Nephron (organoid): ENCODE measurements at regions not wholly inside any gene's neighbourhood (a gene's known extent, or its start where the extent isn't known, plus 50 kb on each side); places are given as distances from the start of the nearest gene placed in this dataset.

Experiments
- H3K27ac Mint-ChIP-seq, 3 experiments: 2 replicates each; pipeline ENCODE4 v1.8.0; 2020; ENCODE audit warnings: mixed read lengths in 3 of 3, mild to moderate bottlenecking in 2 of 3, moderate library complexity in 1 of 3
- H3K27me3 Mint-ChIP-seq: 2 replicates; pipeline ENCODE4 v1.8.0; 2021; ENCODE audit warnings: low read depth, mild to moderate bottlenecking, moderate library complexity, mixed read lengths
- H3K36me3 Mint-ChIP-seq: 2 replicates; pipeline ENCODE4 v1.8.0; 2020; ENCODE audit warnings: low read depth, mixed read lengths
- H3K4me1 Mint-ChIP-seq: 2 replicates; pipeline ENCODE4 v1.8.0; 2020; ENCODE audit warnings: mixed read lengths
- H3K4me3 Mint-ChIP-seq, 3 experiments: 2 replicates each; pipeline ENCODE4 v1.8.0; 2020; ENCODE audit warnings: mild to moderate bottlenecking in 3 of 3, mixed read lengths in 3 of 3, moderate library complexity in 2 of 3
- H3K9me3 Mint-ChIP-seq: 2 replicates; pipeline ENCODE4 v1.8.0; 2020; ENCODE audit warnings: mixed read lengths
- CTCF ChIP-seq, 3 experiments: fragments of 200-600 bp; sonication (generic); IDR thresholded peaks; one replicate each; pipeline ENCODE4 v1.5.0; 2021; ENCODE audit warnings: antibody characterized with exemption in 3 of 3; ENCODE audit not compliant: unreplicated experiment in 3 of 3

- Mint-ChIP-seq H3K4me3 (no peak overlapping the region), H3K9me3 (peaks cover 41% of the 10 kb centered on the region), H3K27ac (no peak overlapping the region), H3K27me3 (no peaks in the 10 kb centered on the region), H3K4me1 (no peaks in the 10 kb centered on the region), H3K36me3 (peaks cover 12% of the 10 kb centered on the region)
- TF ChIP-seq CTCF (IDR thresholded peaks at IDR 0.05; ENCODE audit: unreplicated experiment in 3 of 3): no peak
Measured at GRCh38 chr14:105850853-105851581, 324.6 kb downstream of the TMEM121 start.

GRCh38 chr14:105851716-105852377, 325.5 kb downstream of the TMEM121 start:
- Mint-ChIP-seq H3K9me3 (peaks cover 38% of the 10 kb centered on the region), H3K27ac (no peak overlapping the region), H3K4me3 (no peak overlapping the region)

GRCh38 chr14:105852378-105853088, 326.1 kb downstream of the TMEM121 start:
- Mint-ChIP-seq H3K4me1 (no peaks in the 10 kb centered on the region), H3K36me3 (peaks cover 8% of the 10 kb centered on the region), H3K4me3 (no peak overlapping the region), H3K9me3 (peaks cover 40% of the 10 kb centered on the region), H3K27me3 (no peaks in the 10 kb centered on the region), H3K27ac (no peak overlapping the region)
- TF ChIP-seq CTCF (IDR thresholded peaks at IDR 0.05; ENCODE audit: unreplicated experiment in 3 of 3): no peak

More at GRCh38 chr14:105851716-105852377, 325.5 kb downstream of the TMEM121 start:
- no peak for TF ChIP-seq CTCF (IDR thresholded peaks at IDR 0.05; ENCODE audit: unreplicated experiment in 3 of 3)
- H3K36me3 Mint-ChIP-seq: peaks cover 8% of the 10 kb centered on the region
- H3K4me1 Mint-ChIP-seq: no peaks in the 10 kb centered on the region
- no peaks in the 10 kb centered on the region for H3K27me3 Mint-ChIP-seq

GRCh38 chr14:105853089-105853906, 326.9 kb downstream of the TMEM121 start:
- TF ChIP-seq CTCF (IDR thresholded peaks at IDR 0.05; ENCODE audit: unreplicated experiment in 3 of 3): no peak
- Mint-ChIP-seq H3K36me3 (peaks cover 7% of the 10 kb centered on the region), H3K27me3 (no peaks in the 10 kb centered on the region), H3K27ac (no peak overlapping the region), H3K4me1 (no peaks in the 10 kb centered on the region), H3K9me3 (peaks cover 32% of the 10 kb centered on the region), H3K4me3 (no peak overlapping the region)

- peaks cover 5% of the 10 kb centered on the region for H3K36me3 Mint-ChIP-seq
- no peaks in the 10 kb centered on the region for H3K27me3 Mint-ChIP-seq
- no peak for TF ChIP-seq CTCF (IDR thresholded peaks at IDR 0.05; ENCODE audit: unreplicated experiment in 3 of 3)
- H3K27ac Mint-ChIP-seq: no peak overlapping the region
- no peaks in the 10 kb centered on the region for H3K4me1 Mint-ChIP-seq
- H3K9me3 Mint-ChIP-seq: peaks cover 29% of the 10 kb centered on the region
- no peak overlapping the region for H3K4me3 Mint-ChIP-seq
Measured at GRCh38 chr14:105853907-105854599, 327.7 kb downstream of the TMEM121 start.
